Prostate gland (tissue), 2 donors: ENCODE measurements at regions not wholly inside any gene's neighbourhood (a gene's known extent, or its start where the extent isn't known, plus 50 kb on each side); places are given as distances from the start of the nearest gene placed in this dataset.

Experiments used
- DNase-seq: peaks from one replicate; pipeline ENCODE4 v3.0.0-alpha.2; 2019; ENCODE audit warnings: low spot score
- H3K27ac ChIP-seq, 2 donors: fragments of 200-600 bp; sonication (generic); 2 replicates each; pipeline ENCODE4 v1.5.1; 2017 to 2019
- H3K27me3 ChIP-seq: fragments of 200-600 bp; sonication (generic); replicated peaks from 2 replicates; pipeline ENCODE4 v1.5.1; 2019; ENCODE audit not compliant: insufficient read depth
- H3K36me3 ChIP-seq, 2 donors: fragments of 200-600 bp; sonication (generic); 1 replicate in 1 of 2; 2 replicates in 1 of 2; pipeline versions ENCODE4 v1.5.1 to v1.8.1; 2017 to 2019
- H3K4me1 ChIP-seq: fragments of 200-600 bp; sonication (generic); replicated peaks from 2 replicates; pipeline ENCODE4 v1.5.1; 2019
- H3K4me3 ChIP-seq, 2 donors: fragments of 200-600 bp; sonication (generic); 2 replicates each; pipeline ENCODE4 v1.5.1; 2017 to 2019
- H3K9me3 ChIP-seq: fragments of 200-600 bp; sonication (generic); 2 replicates; pipeline ENCODE4 v1.5.1; 2017
- POLR2A ChIP-seq: fragments of 450-650 bp; IDR thresholded peaks from one replicate; pipeline ENCODE4 v1.6.1; 2016; ENCODE audit warnings: antibody characterized with exemption, mild to moderate bottlenecking
- POLR2AphosphoS5 ChIP-seq: sonication (generic); formaldehyde crosslinking; IDR thresholded peaks from one replicate; pipeline ENCODE4 v1.6.1; 2017; ENCODE audit warnings: antibody characterized with exemption
- whole genome bisulfite sequencing: methylation state at CpG from one replicate; pipeline ENCODE4 v1.1.5; 2018; 5-methylcytosine and 5-hydroxymethylcytosine counted together
- intact Hi-C: fragments of 100-400 bp; cut with DNase I; formaldehyde crosslinking; loops from one replicate; pipeline ENCODE4 v1.14.2; 2022
- TF ChIP-seq, protein P1 (sequence below), 4 experiments: fragments of 200-600 bp in 2 of 4; fragments of 450-650 bp in 2 of 4; sonication (generic) in 2 of 4; IDR thresholded peaks; 1 replicate in 3 of 4; 2 replicates in 1 of 4; pipeline ENCODE4 v1.5.1; 2016 to 2019; ENCODE audit warnings: antibody characterized with exemption in 4 of 4, mild to moderate bottlenecking in 2 of 4, moderate library complexity in 2 of 4

DNA sequence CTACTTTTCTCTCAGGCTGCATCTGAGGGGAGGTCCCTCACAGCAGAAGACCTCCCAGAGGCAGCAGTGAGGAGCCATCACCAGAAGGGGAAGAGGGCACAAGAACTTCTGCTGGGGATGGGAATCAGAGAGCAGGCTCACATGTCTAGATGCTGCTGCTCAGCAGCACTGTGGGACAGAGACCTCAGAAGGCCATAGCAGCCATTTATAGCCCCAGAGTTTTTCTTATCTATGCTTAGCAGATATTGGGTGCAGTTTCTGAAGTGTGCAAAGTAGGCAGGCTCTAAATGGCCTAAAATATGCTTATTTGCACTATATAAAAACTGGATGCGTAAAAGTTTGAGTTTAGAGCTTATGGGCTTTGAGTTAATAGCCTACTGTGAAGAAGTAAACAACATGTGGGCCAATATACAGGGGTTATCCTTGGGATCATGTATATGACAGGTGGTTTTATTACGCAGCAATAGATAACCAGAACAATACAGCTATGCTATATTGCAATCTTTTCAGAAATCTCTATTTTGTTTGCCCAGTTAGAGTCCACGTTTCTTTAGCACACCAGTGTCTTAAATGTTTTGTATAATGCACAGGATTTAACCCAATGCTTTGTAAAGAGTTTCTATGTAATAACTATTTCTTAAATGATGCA, 60.2 kb upstream of the TMEM244 start:
- Histone ChIP-seq H3K4me1 (no peaks in the 10 kb centered on the region), H3K27me3 (no peaks in the 10 kb centered on the region), H3K27ac (no peak overlapping the region), H3K9me3 (no peaks in the 10 kb centered on the region), H3K4me3 (no peak overlapping the region), H3K36me3 (no peaks in the 10 kb centered on the region)
- WGBS = 57% methylated on average over 3 of the region's 3 CpGs
- intact Hi-C loops = no loop called here
- TF ChIP-seq, protein P1, sequence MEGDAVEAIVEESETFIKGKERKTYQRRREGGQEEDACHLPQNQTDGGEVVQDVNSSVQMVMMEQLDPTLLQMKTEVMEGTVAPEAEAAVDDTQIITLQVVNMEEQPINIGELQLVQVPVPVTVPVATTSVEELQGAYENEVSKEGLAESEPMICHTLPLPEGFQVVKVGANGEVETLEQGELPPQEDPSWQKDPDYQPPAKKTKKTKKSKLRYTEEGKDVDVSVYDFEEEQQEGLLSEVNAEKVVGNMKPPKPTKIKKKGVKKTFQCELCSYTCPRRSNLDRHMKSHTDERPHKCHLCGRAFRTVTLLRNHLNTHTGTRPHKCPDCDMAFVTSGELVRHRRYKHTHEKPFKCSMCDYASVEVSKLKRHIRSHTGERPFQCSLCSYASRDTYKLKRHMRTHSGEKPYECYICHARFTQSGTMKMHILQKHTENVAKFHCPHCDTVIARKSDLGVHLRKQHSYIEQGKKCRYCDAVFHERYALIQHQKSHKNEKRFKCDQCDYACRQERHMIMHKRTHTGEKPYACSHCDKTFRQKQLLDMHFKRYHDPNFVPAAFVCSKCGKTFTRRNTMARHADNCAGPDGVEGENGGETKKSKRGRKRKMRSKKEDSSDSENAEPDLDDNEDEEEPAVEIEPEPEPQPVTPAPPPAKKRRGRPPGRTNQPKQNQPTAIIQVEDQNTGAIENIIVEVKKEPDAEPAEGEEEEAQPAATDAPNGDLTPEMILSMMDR (IDR thresholded peaks at IDR 0.05) = no peak
- no peak for TF ChIP-seq POLR2AphosphoS5
- TF ChIP-seq POLR2A = no peak
- DNase-seq = no peak

DNA sequence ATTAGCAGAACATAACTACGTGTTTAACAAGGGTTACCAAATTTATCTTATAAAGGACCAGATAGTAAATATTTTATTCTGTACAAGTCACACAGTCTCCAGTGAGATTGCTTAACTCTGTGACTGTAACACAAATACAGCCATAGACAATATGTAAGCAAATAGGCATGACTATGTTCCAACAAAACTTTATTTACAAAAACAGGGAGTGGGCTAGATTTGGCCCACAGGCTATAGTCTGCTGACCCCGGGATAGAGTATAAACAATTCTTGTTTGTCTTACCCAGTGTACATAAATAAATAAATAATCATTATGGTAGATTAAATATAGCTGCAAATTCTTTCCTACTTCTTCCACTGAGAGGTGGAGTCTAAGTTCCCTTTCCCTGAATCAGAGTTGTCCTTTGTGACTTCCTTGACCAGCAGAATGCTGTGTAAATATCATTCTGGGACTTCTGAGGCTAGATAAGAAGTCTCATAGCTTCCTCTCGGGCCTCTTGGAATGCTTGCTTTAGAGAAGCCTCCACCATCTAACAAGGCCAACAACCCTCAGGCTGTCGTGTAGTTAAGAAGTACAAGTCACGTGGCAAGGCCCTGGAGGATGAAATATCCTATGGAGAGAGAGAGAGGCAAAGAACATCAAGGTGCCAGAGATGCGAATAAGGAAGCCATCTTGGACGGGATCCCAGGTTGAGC, 59.1 kb upstream of the TMEM244 start:
- no peak for DNase-seq
- no peaks in the 10 kb centered on the region for H3K4me1 ChIP-seq
- 68% methylated on average over 7 of the region's 7 CpGs for WGBS
- H3K36me3 ChIP-seq = no peaks in the 10 kb centered on the region
- no peak for TF ChIP-seq POLR2AphosphoS5
- TF ChIP-seq, protein P1 (IDR thresholded peaks at IDR 0.05) = no peak
- TF ChIP-seq POLR2A = no peak
- no peaks in the 10 kb centered on the region for H3K27me3 ChIP-seq
- intact Hi-C loops = no loop called here
- H3K27ac ChIP-seq = no peak overlapping the region
- H3K9me3 ChIP-seq = no peaks in the 10 kb centered on the region
- H3K4me3 ChIP-seq = no peak overlapping the region

GRCh38 chr6:129911732-129912131, 50.6 kb upstream of the TMEM244 start:
- H3K27me3 ChIP-seq = no peaks in the 10 kb centered on the region
- no peaks in the 10 kb centered on the region for H3K4me1 ChIP-seq
- no peak for DNase-seq
- TF ChIP-seq POLR2AphosphoS5 = no peak
- TF ChIP-seq, protein P1 (IDR thresholded peaks at IDR 0.05) = no peak
- no peak for TF ChIP-seq POLR2A
- 58% methylated on average over 1 of the region's 1 CpG for WGBS
- intact Hi-C loops = no loop called here
- no peaks in the 10 kb centered on the region for H3K9me3 ChIP-seq
- no peaks in the 10 kb centered on the region for H3K36me3 ChIP-seq
- no peak overlapping the region for H3K4me3 ChIP-seq
- H3K27ac ChIP-seq = no peak overlapping the region
